Pancreas (tissue), 10 donors: ENCODE measurements at regions not wholly inside any gene's neighbourhood (a gene's known extent, or its start where the extent isn't known, plus 50 kb on each side); places are given as distances from the start of the nearest gene placed in this dataset.

Source experiments
- ATAC-seq, 4 donors: fragments of 200-7000 bp; cut with Tn5 transposase; one replicate each; pipeline versions ENCODE4 v1.8.0 to v1.9.1; 2020; ENCODE audit warnings: mild to moderate bottlenecking in 4 of 4, moderate library complexity in 4 of 4
- DNase-seq, 6 donors: peaks; one replicate each; pipeline ENCODE4 v3.0.0-alpha.2; 2020
- FAIRE-seq: peaks from 2 replicates; lab custom pipeline; 2012; peaks lifted over from hg19 to GRCh38; lab: Jason Lieb, UNC
- H3K27ac ChIP-seq, 4 donors: fragments of 200-600 bp; sonication (generic); 1 replicate in 3 of 4; 2 replicates in 1 of 4; pipeline versions ENCODE4 v1.5.0 to v1.8.0; 2020
- H3K27me3 ChIP-seq, 4 donors: fragments of 200-600 bp; one replicate each; pipeline ENCODE4 v1.8.0; 2021
- H3K36me3 ChIP-seq, 3 donors: fragments of 200-600 bp; sonication (generic) in 1 of 3; one replicate each; pipeline versions ENCODE4 v1.5.0 to v1.8.0; 2020 to 2021
- H3K4me1 ChIP-seq, 3 donors: fragments of 200-600 bp; one replicate each; pipeline ENCODE4 v1.8.0; 2021
- H3K4me3 ChIP-seq, 4 donors: fragments of 200-600 bp; sonication (generic) in 2 of 4; one replicate each; pipeline versions ENCODE4 v1.5.0 to v1.8.0; 2020 to 2021
- H3K9me3 ChIP-seq, 4 donors: fragments of 200-600 bp; one replicate each; pipeline ENCODE4 v1.8.0; 2021
- CTCF ChIP-seq, 4 donors: fragments of 200-600 bp; sonication (generic) in 3 of 4; IDR thresholded peaks; one replicate each; pipeline versions ENCODE4 v1.5.0 to v1.8.0; 2021; ENCODE audit warnings: antibody characterized with exemption in 4 of 4
- WGBS, 2 donors: extraction: QIAGEN DNeasy Blood & Tissue Kit; methylation state at CpG; one replicate each; pipeline ENCODE4 v1.1.7; 2013; 5-methylcytosine and 5-hydroxymethylcytosine counted together
- intact Hi-C, 3 donors: fragments of 100-400 bp; cut with DNase I; formaldehyde crosslinking; loops; one replicate each; pipeline versions ENCODE4 v1.11.1 to v1.14.2; 2022
- donor health status: healthy with polysubstance abuse.
- donor health status: DM: no; HTN: no; CAD: no; lungs with moderate emphysema.
- donor health status: DM: no; HTN: no; CAD: no.
- donor health status: control.
- donor health status: control.
- donor health status: Bipolar disorder and iron deficiency.
- donor health status: DM: yes; HTN: yes; CAD: no.
- donor health status: DM: no; HTN: no; CAD: no.
- donor health status: DM: no; HTN: no; CAD: no.
- donor health status: DM: yes; HTN: yes; CAD: no.

DNA sequence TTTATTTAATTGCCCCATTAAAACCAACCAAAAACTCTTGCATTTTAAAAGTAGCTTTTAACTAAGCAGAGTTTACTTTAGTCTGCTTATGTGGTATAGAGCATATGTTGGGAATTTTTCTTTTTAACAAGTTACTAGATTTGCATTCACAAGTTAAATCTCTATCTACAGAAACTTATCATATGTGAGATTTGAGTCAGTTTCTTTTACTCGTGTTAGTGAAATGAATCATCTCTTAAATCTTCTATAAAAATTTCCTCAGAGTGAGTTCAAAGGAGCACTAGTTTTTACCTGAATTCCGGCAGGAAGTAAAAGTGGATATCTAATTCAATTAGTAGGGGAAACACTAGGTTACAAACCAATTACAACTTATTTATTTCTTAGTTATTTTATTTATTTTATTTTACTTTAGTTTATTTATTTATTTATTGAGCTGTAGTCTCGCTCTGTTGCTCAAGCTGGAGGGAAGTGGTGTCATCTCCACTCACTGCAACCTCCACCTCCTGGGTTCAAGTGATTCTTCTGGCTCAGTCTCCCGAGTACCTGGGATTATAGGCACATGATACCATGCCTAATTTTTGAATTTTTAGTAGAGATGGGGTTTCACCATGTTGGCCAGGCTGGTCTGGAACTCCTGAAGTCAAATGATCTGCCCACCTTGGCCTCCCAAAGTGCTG is 1609.6 kb upstream of the B3GALT2 start:
- no peaks in the 10 kb centered on the region for H3K27me3 ChIP-seq
- DNase-seq, result no peak
- ATAC-seq, result no peak
- WGBS, 2 donors, result 50 to 64% methylated on average over 4 of the region's 4 CpGs
- TF ChIP-seq CTCF (IDR thresholded peaks at IDR 0.05), result no peak
- no peak overlapping the region for H3K27ac ChIP-seq
- H3K4me3 ChIP-seq, result no peak overlapping the region
- FAIRE-seq, result no peak
- H3K36me3 ChIP-seq, result no peaks in the 10 kb centered on the region
- H3K9me3 ChIP-seq, result no peaks in the 10 kb centered on the region
- intact Hi-C loops, result no loop called here
- no peaks in the 10 kb centered on the region for H3K4me1 ChIP-seq

DNA sequence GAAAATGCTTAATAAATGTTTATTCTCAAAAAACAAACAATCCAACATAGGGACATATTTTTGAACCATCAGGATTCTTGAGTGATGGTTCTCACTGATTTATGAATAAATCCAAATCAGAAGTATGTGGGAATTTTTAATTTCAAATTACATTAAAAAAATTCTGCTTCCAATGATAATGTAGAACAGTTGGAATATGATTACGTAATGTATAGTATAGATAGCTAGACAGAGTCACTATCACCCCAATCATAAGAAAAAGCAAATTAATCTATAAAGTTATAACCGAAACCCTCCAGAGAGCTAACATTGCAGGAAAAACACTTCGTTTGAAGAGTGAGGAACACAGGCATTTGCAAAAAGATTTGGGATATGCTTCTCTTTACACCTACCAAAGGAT is 1600.6 kb upstream of the B3GALT2 start:
- no peak for FAIRE-seq
- Histone ChIP-seq H3K4me3 (no peak overlapping the region), H3K27ac (no peak overlapping the region), H3K27me3 (no peaks in the 10 kb centered on the region), H3K36me3 (no peaks in the 10 kb centered on the region), H3K9me3 (no peaks in the 10 kb centered on the region), H3K4me1 (no peaks in the 10 kb centered on the region)
- no peak for DNase-seq
- ATAC-seq, result no peak
- intact Hi-C loops, result no loop called here
- TF ChIP-seq CTCF (IDR thresholded peaks at IDR 0.05), result no peak
- WGBS, 2 donors, result 53 to 57% methylated on average over 3 of the region's 3 CpGs

GRCh38 chr1:194786027-194786426 is 1599.6 kb upstream of the B3GALT2 start:
- no peaks in the 10 kb centered on the region for H3K4me1 ChIP-seq
- peaks cover 0 to under 1% (median 0%) of the 10 kb centered on the region in 4 donors for H3K27me3 ChIP-seq
- intact Hi-C loops, result no loop called here
- no peaks in the 10 kb centered on the region for H3K36me3 ChIP-seq
- H3K27ac ChIP-seq, result no peak overlapping the region
- 52 to 68% methylated on average over 4 of the region's 4 CpGs for WGBS, 2 donors
- ATAC-seq (no peak), FAIRE-seq (no peak), DNase-seq (no peak)
- H3K4me3 ChIP-seq, result no peak overlapping the region
- H3K9me3 ChIP-seq, result no peaks in the 10 kb centered on the region
- no peak for TF ChIP-seq CTCF (IDR thresholded peaks at IDR 0.05)

GRCh38 chr1:194776657-194777056 is 1590.2 kb upstream of the B3GALT2 start:
- FAIRE-seq, result no peak
- no peak for TF ChIP-seq CTCF (IDR thresholded peaks at IDR 0.05)
- H3K4me1 ChIP-seq, result no peaks in the 10 kb centered on the region
- no peak overlapping the region for H3K4me3 ChIP-seq
- no peak overlapping the region for H3K27ac ChIP-seq
- 54 to 70% methylated on average over 3 of the region's 3 CpGs for WGBS, 2 donors
- no peaks in the 10 kb centered on the region for H3K36me3 ChIP-seq
- intact Hi-C loops, result no loop called here
- no peak for DNase-seq
- no peak for ATAC-seq
- peaks cover 0 to 2% (median 0%) of the 10 kb centered on the region in 4 donors for H3K27me3 ChIP-seq
- no peaks in the 10 kb centered on the region for H3K9me3 ChIP-seq

- DNase-seq (no peak), FAIRE-seq (no peak), ATAC-seq (no peak)
- Histone ChIP-seq H3K36me3 (no peaks in the 10 kb centered on the region), H3K9me3 (no peaks in the 10 kb centered on the region), H3K4me1 (no peaks in the 10 kb centered on the region), H3K27ac (no peak overlapping the region), H3K27me3 (no peaks in the 10 kb centered on the region), H3K4me3 (no peak overlapping the region)
- 91 to 92% methylated on average over 2 of the region's 2 CpGs for WGBS, 2 donors
- TF ChIP-seq CTCF (IDR thresholded peaks at IDR 0.05), result no peak
- intact Hi-C loops, result no loop called here
Measured at GRCh38 chr1:194774535-194774934, 1588.1 kb upstream of the B3GALT2 start.
